GM18507 (cell line): ENCODE measurements at regions not wholly inside any gene's neighbourhood (a gene's known extent, or its start where the extent isn't known, plus 50 kb on each side); places are given as distances from the start of the nearest gene placed in this dataset.
"Not testable (repeated sequence)": the region's sequence is repeated elsewhere in the genome, so short reads cannot be mapped to it uniquely, and the experiment has no call there.

ENCODE experiments used
- DNase-seq: peaks from one replicate; pipeline ENCODE4 v3.0.0; 2011; ENCODE audit warnings: low read depth; ENCODE audit not compliant: insufficient read length; ENCODE audit errors: extremely low spot score
- FAIRE-seq: peaks from 2 replicates; lab custom pipeline; 2011; peaks lifted over from hg19 to GRCh38; lab: Jason Lieb, UNC

GRCh38 chr5:18006235-18006634 is 372.0 kb downstream of the TAF11L14 start:
- FAIRE-seq, DNase-seq: not testable (repeated sequence)

GRCh38 chr5:18008940-18009339 is 374.7 kb downstream of the TAF11L14 start:
- DNase-seq, result no peak
- FAIRE-seq, result no peak

GRCh38 chr5:18010053-18010452 is 375.8 kb downstream of the TAF11L14 start:
- DNase-seq, result no peak
- no peak for FAIRE-seq

GRCh38 chr5:18018472-18018871 is 384.2 kb downstream of the TAF11L14 start:
- FAIRE-seq (no peak), DNase-seq (no peak)

GRCh38 chr5:18023275-18023674 is 389.0 kb downstream of the TAF11L14 start:
- FAIRE-seq (no peak), DNase-seq (no peak)

- FAIRE-seq, result no peak
- no peak for DNase-seq
These were observed 389.7 kb downstream of the TAF11L14 start for GRCh38 chr5:18023986-18024385.

- no peak for FAIRE-seq
- no peak for DNase-seq
These were observed 390.3 kb downstream of the TAF11L14 start for GRCh38 chr5:18024542-18024941.

GRCh38 chr5:18027241-18027867 is 393.1 kb downstream of the TAF11L14 start:
- DNase-seq (no peak), FAIRE-seq (no peak)

GRCh38 chr5:18028036-18028435 is 393.8 kb downstream of the TAF11L14 start:
- DNase-seq (no peak), FAIRE-seq (no peak)

- DNase-seq (no peak), FAIRE-seq (no peak)
These were observed 398.5 kb downstream of the TAF11L14 start for GRCh38 chr5:18032744-18033143.

GRCh38 chr5:18036531-18036930 is 402.3 kb downstream of the TAF11L14 start:
- FAIRE-seq (no peak), DNase-seq (no peak)

GRCh38 chr5:18037718-18038117 is 403.5 kb downstream of the TAF11L14 start:
- FAIRE-seq (no peak), DNase-seq (no peak)

GRCh38 chr5:18043344-18043743 is 409.1 kb downstream of the TAF11L14 start:
- DNase-seq (no peak), FAIRE-seq (no peak)

- FAIRE-seq (no peak), DNase-seq (no peak)
These were observed 414.2 kb downstream of the TAF11L14 start for GRCh38 chr5:18048449-18048848.

GRCh38 chr5:18050345-18050744 is 416.1 kb downstream of the TAF11L14 start:
- no peak for FAIRE-seq

GRCh38 chr5:18050776-18051175 is 416.5 kb downstream of the TAF11L14 start:
- no peak for FAIRE-seq
- DNase-seq, result no peak

More at GRCh38 chr5:18050345-18050744, 416.1 kb downstream of the TAF11L14 start:
- DNase-seq, result no peak

- DNase-seq (no peak), FAIRE-seq (no peak)
These were observed 417.7 kb downstream of the TAF11L14 start for GRCh38 chr5:18051953-18052352.

GRCh38 chr5:18052569-18052968 is 418.3 kb downstream of the TAF11L14 start:
- DNase-seq (no peak), FAIRE-seq (no peak)

- no peak for DNase-seq
- FAIRE-seq, result no peak
These were observed 423.5 kb downstream of the TAF11L14 start for GRCh38 chr5:18057725-18058124.

GRCh38 chr5:18067615-18068014 is 433.4 kb downstream of the TAF11L14 start:
- DNase-seq (no peak), FAIRE-seq (no peak)

GRCh38 chr5:18068826-18069225 is 434.6 kb downstream of the TAF11L14 start:
- DNase-seq (no peak), FAIRE-seq (no peak)

- no peak for FAIRE-seq
- DNase-seq, result no peak
These were observed 435.5 kb downstream of the TAF11L14 start for GRCh38 chr5:18069790-18070189.
